Glutamatergic neuron (in vitro differentiated cells): ENCODE measurements at regions not wholly inside any gene's neighbourhood (a gene's known extent, or its start where the extent isn't known, plus 50 kb on each side); places are given as distances from the start of the nearest gene placed in this dataset.

Experiments
- DNase-seq: peaks from one replicate; pipeline ENCODE4 v3.0.0; 2022
- H3K27ac Mint-ChIP-seq: one replicate; pipeline ENCODE4 v1.8.0; 2020; ENCODE audit warnings: mild to moderate bottlenecking, mixed read lengths, inconsistent platforms; ENCODE audit not compliant: unreplicated experiment
- H3K27me3 Mint-ChIP-seq: one replicate; pipeline ENCODE4 v1.8.0; 2020; ENCODE audit warnings: mild to moderate bottlenecking, moderate library complexity, mixed read lengths, inconsistent platforms; ENCODE audit not compliant: unreplicated experiment
- H3K36me3 Mint-ChIP-seq: one replicate; pipeline ENCODE4 v1.8.0; 2020; ENCODE audit warnings: mild to moderate bottlenecking, mixed read lengths, inconsistent platforms; ENCODE audit not compliant: unreplicated experiment
- H3K4me1 Mint-ChIP-seq: one replicate; pipeline ENCODE4 v1.8.0; 2020; ENCODE audit warnings: mild to moderate bottlenecking, low read depth, mixed read lengths, inconsistent platforms; ENCODE audit not compliant: unreplicated experiment
- H3K4me3 Mint-ChIP-seq: one replicate; pipeline ENCODE4 v1.8.0; 2020; ENCODE audit warnings: mild to moderate bottlenecking, mixed read lengths, inconsistent platforms; ENCODE audit not compliant: unreplicated experiment
- H3K9me3 Mint-ChIP-seq: one replicate; pipeline ENCODE4 v1.8.0; 2020; ENCODE audit warnings: mild to moderate bottlenecking, moderate library complexity, mixed read lengths, inconsistent platforms; ENCODE audit not compliant: unreplicated experiment
- TF ChIP-seq, protein P1 (sequence below): fragments of 200-600 bp; sonication (generic); IDR thresholded peaks from one replicate; pipeline ENCODE4 v1.5.0; 2021; ENCODE audit not compliant: partially characterized antibody, unreplicated experiment

DNA sequence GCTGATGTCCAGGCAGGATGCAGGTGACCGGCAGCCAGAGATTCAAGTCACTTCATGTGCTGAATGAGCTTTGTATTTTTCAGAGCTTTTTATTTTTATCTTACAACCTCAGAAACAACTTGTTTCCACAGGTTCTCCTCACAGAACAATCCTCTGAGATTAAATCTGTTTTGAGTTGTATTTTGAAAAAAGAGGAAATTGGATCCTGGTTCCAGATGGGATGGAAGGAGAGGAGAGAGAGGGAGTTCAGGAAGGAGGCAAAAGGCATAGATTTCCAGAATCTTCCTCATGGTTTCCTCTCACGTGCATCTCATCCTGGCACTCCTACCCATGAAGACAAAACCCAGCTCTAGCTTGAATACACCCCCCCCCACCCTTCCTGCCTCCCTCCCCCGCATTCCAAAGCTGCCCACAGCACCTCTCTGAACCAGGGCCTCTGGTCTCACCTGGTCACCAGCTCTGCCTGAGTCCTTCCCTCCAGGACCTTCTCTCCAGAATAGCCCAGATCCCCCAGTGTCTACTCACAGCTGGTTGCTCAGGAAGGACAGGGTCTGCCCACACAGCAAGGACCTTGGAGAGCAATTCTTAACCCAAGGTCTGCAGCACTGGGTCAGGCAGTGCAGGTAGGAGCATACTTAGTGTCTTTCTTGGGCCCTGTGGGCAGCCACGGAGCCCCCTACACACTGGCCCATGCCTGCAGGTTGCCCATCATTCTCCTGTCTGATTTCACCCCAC, 104.7 kb downstream of the ZFP36L2 start:
- DNase-seq: no peak
- no peaks in the 10 kb centered on the region for H3K4me1 Mint-ChIP-seq
- H3K27me3 Mint-ChIP-seq: peaks cover 7% of the 10 kb centered on the region
- no peak overlapping the region for H3K27ac Mint-ChIP-seq
- no peak overlapping the region for H3K4me3 Mint-ChIP-seq
- peaks cover 2% of the 10 kb centered on the region for H3K9me3 Mint-ChIP-seq
- TF ChIP-seq, protein P1, sequence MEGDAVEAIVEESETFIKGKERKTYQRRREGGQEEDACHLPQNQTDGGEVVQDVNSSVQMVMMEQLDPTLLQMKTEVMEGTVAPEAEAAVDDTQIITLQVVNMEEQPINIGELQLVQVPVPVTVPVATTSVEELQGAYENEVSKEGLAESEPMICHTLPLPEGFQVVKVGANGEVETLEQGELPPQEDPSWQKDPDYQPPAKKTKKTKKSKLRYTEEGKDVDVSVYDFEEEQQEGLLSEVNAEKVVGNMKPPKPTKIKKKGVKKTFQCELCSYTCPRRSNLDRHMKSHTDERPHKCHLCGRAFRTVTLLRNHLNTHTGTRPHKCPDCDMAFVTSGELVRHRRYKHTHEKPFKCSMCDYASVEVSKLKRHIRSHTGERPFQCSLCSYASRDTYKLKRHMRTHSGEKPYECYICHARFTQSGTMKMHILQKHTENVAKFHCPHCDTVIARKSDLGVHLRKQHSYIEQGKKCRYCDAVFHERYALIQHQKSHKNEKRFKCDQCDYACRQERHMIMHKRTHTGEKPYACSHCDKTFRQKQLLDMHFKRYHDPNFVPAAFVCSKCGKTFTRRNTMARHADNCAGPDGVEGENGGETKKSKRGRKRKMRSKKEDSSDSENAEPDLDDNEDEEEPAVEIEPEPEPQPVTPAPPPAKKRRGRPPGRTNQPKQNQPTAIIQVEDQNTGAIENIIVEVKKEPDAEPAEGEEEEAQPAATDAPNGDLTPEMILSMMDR: no peak
- peaks cover 5% of the 10 kb centered on the region for H3K36me3 Mint-ChIP-seq

DNA sequence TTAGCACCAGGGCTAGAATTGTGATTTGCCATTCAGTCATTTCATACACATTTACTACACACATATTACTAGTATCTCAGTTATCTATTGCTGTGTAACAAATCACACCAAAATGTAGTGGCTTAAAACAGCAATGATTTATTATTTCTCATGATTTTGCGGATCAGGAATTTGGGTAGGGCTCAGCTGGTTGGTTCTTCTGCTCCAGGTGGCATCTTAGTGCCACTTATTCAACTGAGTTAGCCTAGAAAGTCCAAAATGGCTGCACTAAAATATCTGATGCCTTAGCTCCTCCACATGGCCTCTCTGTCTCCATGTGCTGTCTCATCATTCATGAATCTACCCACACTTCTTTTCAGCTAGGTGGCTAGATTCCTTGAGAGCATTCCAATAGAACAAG, 107.1 kb downstream of the ZFP36L2 start:
- no peak for DNase-seq
- peaks cover 5% of the 10 kb centered on the region for H3K36me3 Mint-ChIP-seq
- no peaks in the 10 kb centered on the region for H3K27me3 Mint-ChIP-seq
- no peak overlapping the region for H3K4me3 Mint-ChIP-seq
- no peak overlapping the region for H3K27ac Mint-ChIP-seq
- no peaks in the 10 kb centered on the region for H3K4me1 Mint-ChIP-seq
- H3K9me3 Mint-ChIP-seq: peaks cover 2% of the 10 kb centered on the region
- TF ChIP-seq, protein P1: no peak

DNA sequence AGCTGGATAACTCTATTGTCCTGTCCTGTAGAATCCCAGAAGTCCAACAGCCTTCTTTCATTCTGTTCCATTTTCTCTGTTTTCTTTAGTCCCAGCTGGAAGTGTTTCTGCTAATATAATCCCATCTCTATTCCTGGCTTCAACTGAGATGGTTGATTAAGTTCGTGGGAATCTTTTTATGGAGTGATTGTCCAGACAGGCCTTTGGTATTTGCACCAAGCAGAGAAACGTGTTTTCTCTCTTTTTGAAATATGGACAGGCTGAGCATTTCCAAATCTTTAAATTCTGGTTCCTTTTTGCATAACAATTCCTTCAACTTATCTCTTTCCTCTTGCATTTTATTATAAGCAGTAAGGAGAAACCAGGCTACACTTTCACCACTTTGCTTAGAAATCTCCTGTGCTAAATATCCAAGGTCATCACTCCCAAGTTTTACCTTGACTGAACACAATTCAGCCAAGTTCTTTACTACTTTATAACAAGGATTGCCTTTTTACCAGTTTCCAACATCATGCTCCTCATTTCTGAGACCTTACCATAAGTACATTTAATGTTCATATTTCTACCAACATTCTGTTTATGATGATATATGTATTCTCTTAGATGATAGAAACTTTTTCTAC, 108.8 kb downstream of the ZFP36L2 start:
- no peaks in the 10 kb centered on the region for H3K27me3 Mint-ChIP-seq
- no peak overlapping the region for H3K4me3 Mint-ChIP-seq
- no peaks in the 10 kb centered on the region for H3K4me1 Mint-ChIP-seq
- no peak overlapping the region for H3K27ac Mint-ChIP-seq
- TF ChIP-seq, protein P1: no peak
- H3K36me3 Mint-ChIP-seq: peaks cover 5% of the 10 kb centered on the region
- peaks cover 2% of the 10 kb centered on the region for H3K9me3 Mint-ChIP-seq
- DNase-seq: no peak

DNA sequence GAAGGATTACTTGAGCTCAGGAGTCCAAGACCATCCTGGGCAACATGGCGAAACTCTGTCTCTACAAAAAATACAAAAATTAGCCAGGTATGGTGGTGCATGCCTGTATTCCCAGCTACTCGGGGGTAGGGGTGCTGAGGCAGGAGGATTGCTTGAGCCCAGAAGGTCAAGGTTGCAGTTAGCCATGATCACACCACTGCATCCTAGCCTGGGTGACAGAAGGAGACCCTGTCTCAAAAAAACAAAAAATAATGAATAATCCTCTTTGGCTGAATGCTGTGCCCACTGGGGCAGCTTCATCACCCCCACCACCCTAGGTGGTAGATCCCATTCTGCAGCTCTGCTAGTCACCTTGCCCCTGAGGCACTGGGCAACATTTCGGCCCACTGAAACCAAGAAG, 109.4 kb downstream of the ZFP36L2 start:
- H3K4me1 Mint-ChIP-seq: no peaks in the 10 kb centered on the region

More for the DNA sequence above, 109.4 kb downstream of the ZFP36L2 start:
- H3K4me3 Mint-ChIP-seq: no peak overlapping the region
- H3K9me3 Mint-ChIP-seq: peaks cover 2% of the 10 kb centered on the region
- H3K36me3 Mint-ChIP-seq: peaks cover 5% of the 10 kb centered on the region
- no peaks in the 10 kb centered on the region for H3K27me3 Mint-ChIP-seq
- DNase-seq: no peak
- TF ChIP-seq, protein P1: no peak
- no peak overlapping the region for H3K27ac Mint-ChIP-seq
